Panc1 (cell line): ENCODE measurements at regions not wholly inside any gene's neighbourhood (a gene's known extent, or its start where the extent isn't known, plus 50 kb on each side); places are given as distances from the start of the nearest gene placed in this dataset.

Experiments used
- POLR2AphosphoS5 ChIP-seq: IDR thresholded peaks from 2 replicates; pipeline ENCODE4 v1.6.1; 2012; ENCODE audit warnings: mild to moderate bottlenecking, low read depth, low read length, moderate library complexity
- SIN3A ChIP-seq: IDR thresholded peaks from 2 replicates; pipeline ENCODE4 v1.6.1; 2012; ENCODE audit warnings: low read depth, mild to moderate bottlenecking, low read length, moderate library complexity, borderline replicate concordance; ENCODE audit not compliant: insufficient read depth
- TCF7L2 ChIP-seq: IDR thresholded peaks from 2 replicates; pipeline ENCODE4 v1.6.1; 2011; ENCODE audit warnings: mild to moderate bottlenecking, low read depth, low read length, inconsistent platforms
- TF ChIP-seq, protein P1 (sequence below): fragments of 450-650 bp; IDR thresholded peaks from 2 replicates; pipeline ENCODE4 v1.5.1; 2017; ENCODE audit warnings: mild to moderate bottlenecking
- TF ChIP-seq, protein P2 (sequence below), 2 experiments: IDR thresholded peaks; 2 replicates each; pipeline ENCODE4 v1.6.1; 2011 to 2012; ENCODE audit warnings: low read depth in 2 of 2, control low read depth in 1 of 2, low read length in 1 of 2, mild to moderate bottlenecking in 1 of 2, moderate library complexity in 1 of 2; ENCODE audit not compliant: insufficient read depth in 1 of 2

- TF ChIP-seq, protein P1, sequence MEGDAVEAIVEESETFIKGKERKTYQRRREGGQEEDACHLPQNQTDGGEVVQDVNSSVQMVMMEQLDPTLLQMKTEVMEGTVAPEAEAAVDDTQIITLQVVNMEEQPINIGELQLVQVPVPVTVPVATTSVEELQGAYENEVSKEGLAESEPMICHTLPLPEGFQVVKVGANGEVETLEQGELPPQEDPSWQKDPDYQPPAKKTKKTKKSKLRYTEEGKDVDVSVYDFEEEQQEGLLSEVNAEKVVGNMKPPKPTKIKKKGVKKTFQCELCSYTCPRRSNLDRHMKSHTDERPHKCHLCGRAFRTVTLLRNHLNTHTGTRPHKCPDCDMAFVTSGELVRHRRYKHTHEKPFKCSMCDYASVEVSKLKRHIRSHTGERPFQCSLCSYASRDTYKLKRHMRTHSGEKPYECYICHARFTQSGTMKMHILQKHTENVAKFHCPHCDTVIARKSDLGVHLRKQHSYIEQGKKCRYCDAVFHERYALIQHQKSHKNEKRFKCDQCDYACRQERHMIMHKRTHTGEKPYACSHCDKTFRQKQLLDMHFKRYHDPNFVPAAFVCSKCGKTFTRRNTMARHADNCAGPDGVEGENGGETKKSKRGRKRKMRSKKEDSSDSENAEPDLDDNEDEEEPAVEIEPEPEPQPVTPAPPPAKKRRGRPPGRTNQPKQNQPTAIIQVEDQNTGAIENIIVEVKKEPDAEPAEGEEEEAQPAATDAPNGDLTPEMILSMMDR = no peak
- TF ChIP-seq POLR2AphosphoS5 (no peak), SIN3A (no peak), TCF7L2 (no peak)
- TF ChIP-seq, protein P2, sequence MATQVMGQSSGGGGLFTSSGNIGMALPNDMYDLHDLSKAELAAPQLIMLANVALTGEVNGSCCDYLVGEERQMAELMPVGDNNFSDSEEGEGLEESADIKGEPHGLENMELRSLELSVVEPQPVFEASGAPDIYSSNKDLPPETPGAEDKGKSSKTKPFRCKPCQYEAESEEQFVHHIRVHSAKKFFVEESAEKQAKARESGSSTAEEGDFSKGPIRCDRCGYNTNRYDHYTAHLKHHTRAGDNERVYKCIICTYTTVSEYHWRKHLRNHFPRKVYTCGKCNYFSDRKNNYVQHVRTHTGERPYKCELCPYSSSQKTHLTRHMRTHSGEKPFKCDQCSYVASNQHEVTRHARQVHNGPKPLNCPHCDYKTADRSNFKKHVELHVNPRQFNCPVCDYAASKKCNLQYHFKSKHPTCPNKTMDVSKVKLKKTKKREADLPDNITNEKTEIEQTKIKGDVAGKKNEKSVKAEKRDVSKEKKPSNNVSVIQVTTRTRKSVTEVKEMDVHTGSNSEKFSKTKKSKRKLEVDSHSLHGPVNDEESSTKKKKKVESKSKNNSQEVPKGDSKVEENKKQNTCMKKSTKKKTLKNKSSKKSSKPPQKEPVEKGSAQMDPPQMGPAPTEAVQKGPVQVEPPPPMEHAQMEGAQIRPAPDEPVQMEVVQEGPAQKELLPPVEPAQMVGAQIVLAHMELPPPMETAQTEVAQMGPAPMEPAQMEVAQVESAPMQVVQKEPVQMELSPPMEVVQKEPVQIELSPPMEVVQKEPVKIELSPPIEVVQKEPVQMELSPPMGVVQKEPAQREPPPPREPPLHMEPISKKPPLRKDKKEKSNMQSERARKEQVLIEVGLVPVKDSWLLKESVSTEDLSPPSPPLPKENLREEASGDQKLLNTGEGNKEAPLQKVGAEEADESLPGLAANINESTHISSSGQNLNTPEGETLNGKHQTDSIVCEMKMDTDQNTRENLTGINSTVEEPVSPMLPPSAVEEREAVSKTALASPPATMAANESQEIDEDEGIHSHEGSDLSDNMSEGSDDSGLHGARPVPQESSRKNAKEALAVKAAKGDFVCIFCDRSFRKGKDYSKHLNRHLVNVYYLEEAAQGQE (IDR thresholded peaks at IDR 0.05; ENCODE audit: insufficient read depth in 1 of 2, low read depth in 2 of 2, low read length in 1 of 2) = no peak
Observed at GRCh38 chr2:240260664-240261063, 120.2 kb upstream of the OTOS start.
